SU-DHL-6 (cell line): ENCODE measurements at regions not wholly inside any gene's neighbourhood (a gene's known extent, or its start where the extent isn't known, plus 50 kb on each side); places are given as distances from the start of the nearest gene placed in this dataset.

Experiments
- EZH2phosphoT487 ChIP-seq: fragments of 200-600 bp; sonication (generic), shearing (Covaris generic); conservative IDR thresholded peaks from 2 replicates; pipeline ENCODE4 v1.6.1; 2018; ENCODE audit warnings: mild to moderate bottlenecking, antibody characterized with exemption, low read length, moderate library complexity, mixed read lengths
- TF ChIP-seq, protein P1 (sequence below): fragments of 200-600 bp; sonication (generic); IDR thresholded peaks from one replicate; pipeline ENCODE4 v1.5.1; 2017; ENCODE audit warnings: antibody characterized with exemption, mild to moderate bottlenecking, low read length, moderate library complexity; ENCODE audit not compliant: insufficient read depth, poor library complexity, severe bottlenecking

DNA sequence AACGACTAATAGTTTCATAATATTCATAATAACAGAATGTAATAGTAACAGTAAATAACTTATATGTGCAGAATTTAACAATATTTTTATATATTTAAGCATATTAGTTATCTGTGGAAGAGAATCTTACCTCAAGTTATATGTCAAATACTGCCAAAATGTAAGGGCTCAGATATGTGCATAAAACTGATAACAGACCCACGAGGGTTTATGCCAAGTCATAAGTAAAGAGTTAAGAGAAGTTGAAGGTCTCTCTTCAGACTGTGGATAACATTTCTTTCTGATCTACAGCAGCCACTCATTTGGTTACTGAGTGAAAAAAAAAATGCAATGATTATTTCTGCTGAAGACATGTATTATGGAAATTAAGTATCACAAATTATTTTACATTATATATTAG, 1167.8 kb upstream of the NCAM2 start:
- TF ChIP-seq, protein P1, sequence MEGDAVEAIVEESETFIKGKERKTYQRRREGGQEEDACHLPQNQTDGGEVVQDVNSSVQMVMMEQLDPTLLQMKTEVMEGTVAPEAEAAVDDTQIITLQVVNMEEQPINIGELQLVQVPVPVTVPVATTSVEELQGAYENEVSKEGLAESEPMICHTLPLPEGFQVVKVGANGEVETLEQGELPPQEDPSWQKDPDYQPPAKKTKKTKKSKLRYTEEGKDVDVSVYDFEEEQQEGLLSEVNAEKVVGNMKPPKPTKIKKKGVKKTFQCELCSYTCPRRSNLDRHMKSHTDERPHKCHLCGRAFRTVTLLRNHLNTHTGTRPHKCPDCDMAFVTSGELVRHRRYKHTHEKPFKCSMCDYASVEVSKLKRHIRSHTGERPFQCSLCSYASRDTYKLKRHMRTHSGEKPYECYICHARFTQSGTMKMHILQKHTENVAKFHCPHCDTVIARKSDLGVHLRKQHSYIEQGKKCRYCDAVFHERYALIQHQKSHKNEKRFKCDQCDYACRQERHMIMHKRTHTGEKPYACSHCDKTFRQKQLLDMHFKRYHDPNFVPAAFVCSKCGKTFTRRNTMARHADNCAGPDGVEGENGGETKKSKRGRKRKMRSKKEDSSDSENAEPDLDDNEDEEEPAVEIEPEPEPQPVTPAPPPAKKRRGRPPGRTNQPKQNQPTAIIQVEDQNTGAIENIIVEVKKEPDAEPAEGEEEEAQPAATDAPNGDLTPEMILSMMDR, result no peak
- no peak for TF ChIP-seq EZH2phosphoT487
